Retina (tissue), 1 donor: ENCODE measurements at regions not wholly inside any gene's neighbourhood (a gene's known extent, or its start where the extent isn't known, plus 50 kb on each side); places are given as distances from the start of the nearest gene placed in this dataset.
"Not testable (repeated sequence)": the region's sequence is repeated elsewhere in the genome, so short reads cannot be mapped to it uniquely, and the experiment has no call there.

ENCODE experiments used
- DNase-seq: peaks from one replicate; pipeline ENCODE4 v3.0.0-alpha.2; 2016

DNA sequence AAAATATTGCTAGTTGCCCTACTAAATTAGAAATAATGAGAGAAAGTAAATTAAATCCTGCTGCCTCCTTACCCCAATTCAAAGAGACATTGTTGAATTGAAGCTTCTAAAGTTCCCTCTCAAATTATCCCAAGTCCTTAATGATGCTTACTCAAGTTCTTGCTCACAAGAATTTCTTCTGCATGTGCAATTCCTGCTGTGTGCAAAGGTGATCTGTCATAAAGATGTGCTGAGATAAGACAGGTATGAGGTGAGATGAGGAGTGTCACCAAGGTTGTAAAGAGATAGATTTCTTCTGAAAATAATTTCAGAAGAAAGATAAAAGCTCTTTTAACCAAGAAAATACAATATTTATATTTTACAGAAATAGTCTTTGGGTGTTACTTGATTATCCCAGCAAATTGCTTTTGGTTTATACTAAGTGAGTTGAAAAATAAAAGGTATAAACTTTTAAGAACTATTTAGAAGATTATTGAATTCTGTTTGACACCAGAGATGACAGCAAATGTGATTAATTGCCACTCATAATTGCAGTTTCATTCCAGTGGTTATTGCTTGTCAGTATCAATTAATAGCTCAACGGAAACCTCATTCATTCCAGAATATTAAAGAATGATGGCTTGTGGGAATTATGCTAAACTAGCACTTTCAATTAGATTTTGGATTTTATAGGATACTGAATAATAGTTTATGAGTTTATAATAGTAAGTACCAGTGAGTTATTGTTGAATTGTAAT is 674.3 kb downstream of the STK39 start:
- peak; percentile 38 for DNase-seq

DNA sequence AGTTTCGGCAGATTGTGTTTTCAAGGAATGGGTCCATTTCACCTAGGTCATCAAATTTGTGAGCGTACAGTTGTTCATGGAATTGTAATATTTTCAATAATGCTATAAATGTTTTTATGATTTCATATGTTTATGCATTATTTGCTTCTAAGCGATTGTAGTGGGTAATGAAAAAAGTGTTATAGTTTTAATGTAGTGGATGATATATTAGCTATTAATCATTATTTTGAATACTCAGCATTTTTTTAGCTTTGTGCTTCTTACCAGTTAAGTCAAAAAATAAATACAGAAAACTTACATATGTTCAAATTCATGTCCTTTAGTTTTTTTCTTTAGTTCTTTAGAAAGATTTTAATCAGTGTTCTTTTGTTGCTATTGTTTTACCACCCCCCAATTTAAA is 677.0 kb downstream of the STK39 start:
- no peak for DNase-seq

DNA sequence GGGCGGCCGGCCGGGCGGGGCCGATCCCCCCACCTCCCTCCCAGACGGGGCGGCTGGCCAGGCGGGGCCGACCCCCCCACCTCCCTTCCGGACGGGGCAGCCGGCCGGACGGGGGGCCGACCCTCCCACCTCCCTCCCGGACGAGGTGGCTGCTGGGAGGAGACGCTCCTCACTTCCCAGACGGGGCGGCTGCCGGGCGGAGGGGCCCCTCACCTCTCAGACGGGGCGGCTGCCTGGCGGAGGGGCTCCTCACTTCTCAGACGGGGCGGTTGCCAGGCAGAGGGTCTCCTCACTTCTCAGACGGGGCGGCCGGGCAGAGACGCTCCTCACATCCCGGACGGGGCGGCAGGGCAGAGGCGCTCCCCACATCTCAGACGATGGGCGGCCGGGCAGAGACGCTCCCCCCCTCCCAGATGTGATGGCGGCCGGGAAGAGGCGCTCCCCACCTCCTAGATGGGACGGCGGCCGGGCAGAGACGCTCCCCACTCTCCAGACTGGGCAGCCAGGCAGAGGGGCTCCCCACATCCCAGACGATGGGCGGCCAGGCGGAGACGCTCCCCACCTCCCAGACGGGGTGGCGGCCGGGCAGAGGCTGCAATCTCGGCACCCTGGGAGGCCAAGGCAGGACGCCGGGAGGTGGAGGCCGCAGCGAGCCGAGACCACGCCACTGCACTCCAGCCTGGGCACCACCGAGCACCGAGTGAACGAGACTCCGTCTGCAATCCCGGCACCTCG is 675.8 kb downstream of the XIRP2 start:
- DNase-seq, result not testable (repeated sequence)

DNA sequence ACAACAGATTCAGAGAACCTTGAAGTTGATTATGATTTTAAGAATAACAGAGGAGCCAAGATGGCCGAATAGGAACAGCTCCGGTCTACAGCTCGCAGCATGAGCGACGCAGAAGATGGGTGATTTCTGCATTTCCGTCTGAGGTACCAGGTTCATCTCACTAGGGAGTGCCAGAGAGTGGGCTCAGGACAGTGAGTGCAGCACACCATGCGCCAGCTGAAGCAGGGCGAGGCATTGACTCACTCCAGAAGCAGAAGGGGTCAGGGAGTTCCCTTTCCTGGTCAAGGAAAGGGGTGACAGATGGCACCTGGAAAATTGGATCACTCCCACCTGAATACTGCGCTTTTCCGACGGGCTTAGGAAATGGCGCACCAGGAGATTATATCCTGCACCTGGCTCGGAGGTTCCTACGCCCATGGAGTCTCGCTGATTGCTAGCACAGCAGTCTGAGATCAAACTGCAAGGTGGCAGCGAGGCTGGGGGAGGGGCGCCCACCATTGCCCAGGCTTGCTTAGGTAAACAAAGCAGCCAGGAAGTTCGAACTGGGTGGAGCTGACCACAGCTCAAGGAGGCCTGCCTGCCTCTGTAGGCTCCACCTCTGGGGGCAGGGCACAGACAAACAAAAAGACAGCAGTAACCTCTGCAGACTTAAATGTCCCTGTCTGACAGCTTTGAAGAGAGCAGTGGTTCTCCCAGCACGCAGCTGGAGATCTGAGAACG is 670.2 kb downstream of the XIRP2 start:
- not testable (repeated sequence) for DNase-seq

DNA sequence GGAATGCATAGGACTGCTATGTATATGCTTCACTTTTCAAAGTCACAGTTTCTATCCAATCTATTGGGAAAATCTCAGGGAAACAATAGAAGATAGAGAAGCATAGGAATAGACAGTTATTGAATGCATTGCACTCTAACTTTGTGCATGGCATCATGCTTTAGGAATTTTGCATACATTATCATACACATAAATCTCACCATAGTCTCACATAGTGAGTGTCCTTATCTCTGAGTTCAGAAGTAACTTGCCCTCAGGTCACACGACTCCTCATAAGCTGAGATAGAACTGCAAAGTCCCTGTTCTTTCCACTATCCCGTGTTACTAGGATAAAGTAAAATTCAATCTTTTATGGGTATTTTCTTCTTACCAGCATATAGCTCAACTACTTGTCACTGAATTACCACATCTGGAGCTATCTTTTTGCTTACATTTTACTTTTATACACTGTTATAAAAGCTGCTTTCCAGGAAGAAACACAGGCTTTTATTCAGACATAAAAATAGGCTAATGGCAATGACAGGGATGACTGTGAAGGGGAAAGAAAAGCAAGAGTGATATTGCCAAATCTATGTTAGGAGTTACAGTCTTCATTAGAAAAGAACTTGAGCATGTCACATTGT is 666.9 kb downstream of the XIRP2 start:
- no peak for DNase-seq

- DNase-seq, result no peak
Measured at GRCh38 chr2:167553635-167554034, 665.4 kb downstream of the XIRP2 start.

- DNase-seq, result no peak
Measured at GRCh38 chr2:167551416-167551815, 663.1 kb downstream of the XIRP2 start.

DNA sequence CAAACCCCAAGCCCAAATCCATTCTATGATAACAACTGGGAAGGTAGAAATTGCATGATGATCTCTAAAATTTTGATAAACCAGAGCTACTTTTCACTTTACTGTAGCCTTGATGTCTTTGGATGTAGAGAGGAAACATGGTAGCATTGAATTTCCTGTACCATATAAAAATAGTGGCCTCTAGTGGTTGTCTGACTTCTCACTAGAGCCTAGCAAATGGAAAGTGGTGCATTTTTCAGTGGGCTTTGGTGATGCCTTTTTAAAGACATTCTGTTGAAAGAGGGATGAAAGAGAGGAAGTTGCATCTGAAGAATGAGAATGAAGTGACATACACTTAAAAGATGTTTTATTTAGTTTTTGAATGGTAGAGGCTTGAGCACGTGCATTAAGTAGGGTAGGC is 662.2 kb downstream of the XIRP2 start:
- no peak for DNase-seq

- DNase-seq, result no peak
Measured at GRCh38 chr2:167548396-167548795, 660.1 kb downstream of the XIRP2 start.

DNA sequence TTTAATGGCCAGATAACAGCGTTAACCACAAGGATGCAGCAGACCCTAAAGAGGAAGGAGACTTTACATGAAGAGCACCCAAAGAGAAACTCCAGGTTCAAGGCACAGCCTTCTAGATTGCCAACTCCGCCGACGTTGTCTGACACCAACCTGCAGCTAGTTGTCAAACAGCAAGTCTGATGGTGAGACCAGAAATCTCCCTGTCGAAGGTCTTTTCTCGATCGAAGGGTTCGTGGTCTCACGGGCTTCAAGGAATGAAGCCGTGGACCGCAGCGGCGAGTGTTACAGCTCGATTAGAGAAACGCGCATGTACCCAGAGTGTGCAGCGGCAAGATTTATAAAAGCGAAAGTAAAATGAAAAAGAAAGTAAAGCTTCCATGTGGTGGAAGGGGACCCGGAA is 656.3 kb downstream of the XIRP2 start:
- no peak for DNase-seq

DNA sequence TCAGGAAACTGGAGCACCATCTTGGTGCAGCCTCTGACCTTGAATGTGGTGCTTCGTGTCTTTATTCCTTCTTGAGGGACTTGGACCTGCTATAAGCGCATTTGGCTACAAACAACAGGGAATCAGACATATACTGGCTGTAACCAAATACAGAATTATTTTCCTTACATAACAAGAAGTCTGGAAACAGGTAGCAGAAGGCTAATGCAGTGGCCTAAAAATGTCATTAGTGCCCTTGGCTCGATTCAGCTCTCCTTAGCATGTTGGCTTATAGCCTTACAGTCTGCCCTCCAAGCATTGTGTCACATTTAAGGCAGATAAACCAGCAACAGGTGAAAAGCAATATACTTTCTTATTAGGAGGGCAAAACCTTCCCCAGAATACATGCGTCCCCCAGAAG is 655.4 kb downstream of the XIRP2 start:
- DNase-seq, result no peak

- no peak for DNase-seq
Measured at GRCh38 chr2:167537743-167538142, 649.5 kb downstream of the XIRP2 start.

- DNase-seq, result no peak
Measured at GRCh38 chr2:167534443-167534842, 646.2 kb downstream of the XIRP2 start.

DNA sequence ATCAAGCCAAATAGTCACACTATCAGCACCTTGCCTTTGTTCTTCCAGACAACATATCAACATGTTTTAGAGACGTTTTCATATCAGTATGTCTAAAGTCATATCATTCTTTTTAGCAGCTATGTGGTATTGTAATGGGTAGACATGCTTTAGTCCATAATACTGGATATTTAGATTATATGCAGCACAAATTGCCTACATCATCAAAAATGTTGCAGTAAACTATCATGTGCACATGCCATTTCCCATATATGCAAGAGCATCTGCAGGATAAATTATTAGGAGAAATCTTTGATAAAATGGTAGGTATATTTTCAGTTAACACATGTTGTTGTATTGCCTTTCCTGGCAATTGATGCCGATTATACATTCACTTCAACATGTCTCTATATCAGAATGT is 636.5 kb downstream of the XIRP2 start:
- no peak for DNase-seq

- no peak for DNase-seq
Measured at GRCh38 chr2:167510071-167510759, 621.9 kb downstream of the XIRP2 start.

- DNase-seq, result peak; percentile 20
Measured at GRCh38 chr2:167509586-167509985, 621.3 kb downstream of the XIRP2 start.

DNA sequence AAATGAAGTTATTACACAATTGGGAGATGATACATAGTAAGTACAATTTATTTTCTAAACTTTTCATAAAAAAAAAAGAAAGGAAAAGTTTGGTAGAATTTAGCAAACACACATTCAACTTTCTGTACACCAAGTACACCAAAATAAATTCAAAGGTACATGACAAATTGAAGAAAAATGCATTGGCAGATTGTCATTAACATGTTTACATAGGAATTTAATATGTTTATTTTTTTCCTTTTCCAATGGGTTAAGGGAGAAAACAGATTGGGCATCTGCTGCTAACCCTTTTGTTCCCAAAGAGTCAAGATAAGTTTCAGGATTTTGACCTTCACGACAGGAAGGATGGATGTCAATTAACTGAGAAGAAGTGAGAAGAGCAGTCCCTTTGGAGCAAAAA is 620.4 kb downstream of the XIRP2 start:
- DNase-seq, result no peak

- DNase-seq, result no peak
Measured at GRCh38 chr2:167506395-167506794, 618.1 kb downstream of the XIRP2 start.

- DNase-seq, result no peak
Measured at GRCh38 chr2:167504695-167505094, 616.4 kb downstream of the XIRP2 start.

GRCh38 chr2:167504061-167504460 is 615.8 kb downstream of the XIRP2 start:
- no peak for DNase-seq

GRCh38 chr2:167501618-167502017 is 613.3 kb downstream of the XIRP2 start:
- no peak for DNase-seq

- no peak for DNase-seq
Measured at GRCh38 chr2:167493862-167494261, 605.6 kb downstream of the XIRP2 start.

DNA sequence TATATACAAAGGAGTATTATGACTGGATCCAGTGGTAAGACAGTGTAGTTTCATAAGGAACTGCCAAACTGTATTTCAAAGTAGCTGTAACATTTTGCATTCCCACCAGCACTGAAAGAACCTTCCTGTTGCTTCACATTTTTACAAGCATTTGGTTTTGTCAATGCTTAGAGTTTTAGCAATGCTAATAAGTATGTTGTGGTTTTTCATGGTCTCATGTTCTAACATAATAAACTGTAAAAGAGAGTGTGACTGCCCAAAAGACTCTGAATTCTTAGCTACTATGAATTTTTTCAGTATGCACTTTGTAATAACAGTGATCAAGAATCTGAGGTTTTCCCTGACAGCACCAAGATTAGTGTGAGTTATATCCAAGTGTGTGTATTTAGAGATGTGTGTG is 604.2 kb downstream of the XIRP2 start:
- DNase-seq, result no peak
